GM06990 (cell line): ENCODE measurements at regions not wholly inside any gene's neighbourhood (a gene's known extent, or its start where the extent isn't known, plus 50 kb on each side); places are given as distances from the start of the nearest gene placed in this dataset.

ENCODE experiments used
- DNase-seq: peaks from one replicate; pipeline ENCODE4 v3.0.0-alpha.2; 2011; ENCODE audit not compliant: insufficient read length; ENCODE audit errors: extremely low read depth
- H3K27me3 ChIP-seq: replicated peaks from 2 replicates; pipeline ENCODE4 v1.6.0; 2011; ENCODE audit warnings: low read length; ENCODE audit not compliant: control insufficient read depth, insufficient read depth
- H3K36me3 ChIP-seq: 2 replicates; pipeline ENCODE4 v1.5.1; 2011; ENCODE audit warnings: low read length; ENCODE audit not compliant: control insufficient read depth, insufficient read depth
- H3K4me3 ChIP-seq: replicated peaks from 2 replicates; pipeline ENCODE4 v1.5.1; 2011; ENCODE audit warnings: low read depth, mild to moderate bottlenecking, control low read depth, low read length
- TF ChIP-seq, protein P1 (sequence below): IDR thresholded peaks from 2 replicates; pipeline ENCODE4 v1.5.1; 2011; ENCODE audit warnings: low read length, control low read depth, mild to moderate bottlenecking, inconsistent platforms; ENCODE audit not compliant: insufficient read depth, poor library complexity, severe bottlenecking

- Histone ChIP-seq H3K27me3 (no peaks in the 10 kb centered on the region), H3K4me3 (no peak overlapping the region), H3K36me3 (no peaks in the 10 kb centered on the region)
- no peak for DNase-seq
- TF ChIP-seq, protein P1, sequence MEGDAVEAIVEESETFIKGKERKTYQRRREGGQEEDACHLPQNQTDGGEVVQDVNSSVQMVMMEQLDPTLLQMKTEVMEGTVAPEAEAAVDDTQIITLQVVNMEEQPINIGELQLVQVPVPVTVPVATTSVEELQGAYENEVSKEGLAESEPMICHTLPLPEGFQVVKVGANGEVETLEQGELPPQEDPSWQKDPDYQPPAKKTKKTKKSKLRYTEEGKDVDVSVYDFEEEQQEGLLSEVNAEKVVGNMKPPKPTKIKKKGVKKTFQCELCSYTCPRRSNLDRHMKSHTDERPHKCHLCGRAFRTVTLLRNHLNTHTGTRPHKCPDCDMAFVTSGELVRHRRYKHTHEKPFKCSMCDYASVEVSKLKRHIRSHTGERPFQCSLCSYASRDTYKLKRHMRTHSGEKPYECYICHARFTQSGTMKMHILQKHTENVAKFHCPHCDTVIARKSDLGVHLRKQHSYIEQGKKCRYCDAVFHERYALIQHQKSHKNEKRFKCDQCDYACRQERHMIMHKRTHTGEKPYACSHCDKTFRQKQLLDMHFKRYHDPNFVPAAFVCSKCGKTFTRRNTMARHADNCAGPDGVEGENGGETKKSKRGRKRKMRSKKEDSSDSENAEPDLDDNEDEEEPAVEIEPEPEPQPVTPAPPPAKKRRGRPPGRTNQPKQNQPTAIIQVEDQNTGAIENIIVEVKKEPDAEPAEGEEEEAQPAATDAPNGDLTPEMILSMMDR = no peak
These were observed 256.6 kb upstream of the NDST4 start for GRCh38 chr4:115370012-115370411.

GRCh38 chr4:115366390-115366789 lies 253.0 kb upstream of the NDST4 start:
- H3K36me3 ChIP-seq = no peaks in the 10 kb centered on the region
- TF ChIP-seq, protein P1 = no peak
- H3K4me3 ChIP-seq = no peak overlapping the region
- no peak for DNase-seq
- no peaks in the 10 kb centered on the region for H3K27me3 ChIP-seq

- TF ChIP-seq, protein P1 = no peak
- Histone ChIP-seq H3K36me3 (no peaks in the 10 kb centered on the region), H3K27me3 (no peaks in the 10 kb centered on the region), H3K4me3 (no peak overlapping the region)
- DNase-seq = no peak
These were observed 251.8 kb upstream of the NDST4 start for GRCh38 chr4:115365185-115365584.

DNA sequence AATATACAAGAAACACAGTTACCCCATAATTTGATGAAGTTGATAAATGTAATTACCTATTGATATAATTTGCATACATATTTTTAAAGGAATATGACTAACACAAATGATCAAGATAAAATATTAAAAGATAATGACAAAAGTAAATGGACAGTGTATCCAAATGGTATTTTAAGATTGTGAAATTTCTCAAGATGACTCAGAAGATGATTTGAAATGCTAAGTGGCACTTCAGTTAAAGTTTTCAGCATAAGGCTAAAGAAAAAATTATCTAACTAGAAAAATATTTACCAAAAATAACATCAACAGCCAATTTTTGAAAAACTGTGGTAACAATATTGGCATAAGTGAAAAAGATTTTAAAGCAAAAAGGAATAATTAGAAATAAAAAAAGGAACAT lies 248.4 kb upstream of the NDST4 start:
- Histone ChIP-seq H3K4me3 (no peak overlapping the region), H3K27me3 (no peaks in the 10 kb centered on the region), H3K36me3 (no peaks in the 10 kb centered on the region)
- no peak for DNase-seq
- TF ChIP-seq, protein P1 = no peak

GRCh38 chr4:115360431-115360830 lies 247.0 kb upstream of the NDST4 start:
- no peaks in the 10 kb centered on the region for H3K36me3 ChIP-seq
- no peak for DNase-seq
- TF ChIP-seq, protein P1 = no peak
- H3K27me3 ChIP-seq = no peaks in the 10 kb centered on the region
- no peak overlapping the region for H3K4me3 ChIP-seq

GRCh38 chr4:115357776-115358175 lies 244.4 kb upstream of the NDST4 start:
- no peak for DNase-seq
- TF ChIP-seq, protein P1 = no peak
- Histone ChIP-seq H3K36me3 (no peaks in the 10 kb centered on the region), H3K4me3 (no peak overlapping the region), H3K27me3 (no peaks in the 10 kb centered on the region)
